NCI-H2029 treated with DMSO at 0.1 percent for 48 hours (cell line): ENCODE measurements at regions not wholly inside any gene's neighbourhood (a gene's known extent, or its start where the extent isn't known, plus 50 kb on each side); places are given as distances from the start of the nearest gene placed in this dataset.
A peak's percentile ranks its signal among the peaks of the same experiment; 100 is the strongest.
"Not testable (repeated sequence)": the region's sequence is repeated elsewhere in the genome, so short reads cannot be mapped to it uniquely, and the experiment has no call there.

Source experiments
- DNase-seq: peaks from one replicate; lab custom pipeline; 2025; lab: John Stamatoyannopoulos, UW

DNA sequence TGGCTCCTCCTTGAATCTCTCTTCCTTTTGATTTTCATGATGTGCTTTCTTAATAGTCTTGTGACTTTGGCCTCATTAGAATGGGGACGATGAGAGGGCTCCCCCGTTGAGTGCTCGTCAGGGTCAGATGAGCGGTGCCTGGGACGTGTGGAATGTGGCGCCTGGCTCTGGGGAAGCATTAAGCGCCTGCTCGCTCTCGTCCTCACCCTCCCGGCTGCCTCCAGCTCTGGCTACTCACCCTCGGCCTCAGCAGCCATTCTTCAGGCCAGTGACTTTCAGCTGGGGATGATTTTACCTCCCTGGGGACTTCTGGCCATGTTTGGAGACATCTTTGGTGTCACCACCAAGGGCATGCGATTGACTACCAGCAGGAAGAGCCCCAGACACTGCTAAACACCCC is 69.7 kb downstream of the RPS6KA4 start:
- no peak for DNase-seq

- DNase-seq, result no peak
Observed at GRCh38 chr11:64429970-64430369, 71.0 kb downstream of the RPS6KA4 start.

DNA sequence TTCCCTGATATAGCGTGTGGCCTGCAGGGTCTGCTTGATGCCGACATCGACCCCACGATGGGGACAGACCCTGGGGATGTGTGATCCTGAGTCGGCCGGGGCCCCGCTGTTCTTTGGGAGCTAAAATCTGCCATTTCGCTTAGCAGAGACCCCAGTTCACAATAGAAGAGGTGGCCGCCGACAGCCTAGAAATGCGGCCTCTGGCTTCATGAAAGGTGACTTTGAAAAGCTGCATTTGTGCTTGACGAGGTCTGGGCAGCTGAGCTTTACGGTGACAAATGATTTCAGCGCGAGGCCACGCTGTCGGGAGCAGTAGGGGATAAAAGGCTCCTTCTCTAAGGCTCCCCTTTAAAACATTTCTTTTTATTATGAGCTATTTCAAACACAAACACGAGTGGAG is 71.7 kb downstream of the RPS6KA4 start:
- no peak for DNase-seq

- DNase-seq, result no peak
Observed at GRCh38 chr11:64436000-64436399, 77.0 kb downstream of the RPS6KA4 start.

DNA sequence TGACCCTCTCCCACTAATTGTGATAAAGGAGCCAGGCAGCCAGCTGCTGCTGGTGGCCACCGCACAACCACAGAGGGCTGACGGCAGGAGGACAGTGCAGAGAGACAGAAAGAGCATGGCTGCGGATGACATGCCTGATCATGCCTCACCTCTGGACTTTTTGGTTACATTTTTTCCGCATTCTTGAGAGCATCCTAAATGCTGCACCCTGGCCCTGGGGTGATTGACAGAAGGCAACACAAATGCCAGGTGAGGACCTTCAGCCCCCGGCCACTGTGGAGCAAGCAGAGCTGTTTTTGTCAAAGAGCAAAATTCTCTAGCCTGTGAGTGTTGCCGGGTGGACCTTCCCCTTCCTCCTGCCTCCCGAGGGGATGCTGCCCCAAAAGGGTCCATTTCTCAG is 78.5 kb downstream of the RPS6KA4 start:
- DNase-seq, result no peak

GRCh38 chr11:64438986-64439771 is 80.2 kb downstream of the RPS6KA4 start:
- DNase-seq, result no peak

DNA sequence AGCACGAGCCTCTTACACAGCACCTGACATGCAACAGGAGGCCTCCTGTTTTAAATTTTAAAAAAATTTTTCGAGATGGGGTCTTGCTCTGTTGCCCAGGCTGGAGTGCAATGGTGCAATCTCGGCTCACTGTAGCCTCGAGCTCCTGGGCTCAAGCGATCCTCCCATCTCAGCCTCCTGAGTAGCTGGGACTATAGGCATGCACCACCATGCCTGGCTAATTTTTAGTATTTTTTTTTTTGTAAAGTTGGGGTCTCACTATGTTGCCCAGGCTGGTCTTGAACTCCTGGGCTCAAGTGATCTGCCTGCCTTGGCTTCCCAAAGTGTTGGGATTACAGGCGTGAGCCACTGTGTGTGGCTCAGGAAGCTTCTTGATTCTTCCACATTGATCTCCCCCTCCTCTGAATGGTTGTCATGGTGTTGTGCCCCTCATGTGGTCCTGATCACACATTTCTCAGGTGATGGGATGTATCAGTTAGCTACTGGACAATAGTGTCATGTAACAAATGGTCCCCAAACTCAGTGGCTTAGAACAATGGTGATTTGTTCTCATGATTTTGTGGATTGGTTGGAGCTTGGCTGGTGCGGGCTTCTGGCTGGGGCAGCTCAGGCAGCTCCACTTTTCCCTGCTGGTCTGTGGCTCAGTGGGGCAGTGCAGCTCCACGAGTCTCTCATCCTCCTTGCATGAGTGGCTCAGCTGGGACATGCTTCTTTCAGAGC is 81.0 kb downstream of the RPS6KA4 start:
- not testable (repeated sequence) for DNase-seq

DNA sequence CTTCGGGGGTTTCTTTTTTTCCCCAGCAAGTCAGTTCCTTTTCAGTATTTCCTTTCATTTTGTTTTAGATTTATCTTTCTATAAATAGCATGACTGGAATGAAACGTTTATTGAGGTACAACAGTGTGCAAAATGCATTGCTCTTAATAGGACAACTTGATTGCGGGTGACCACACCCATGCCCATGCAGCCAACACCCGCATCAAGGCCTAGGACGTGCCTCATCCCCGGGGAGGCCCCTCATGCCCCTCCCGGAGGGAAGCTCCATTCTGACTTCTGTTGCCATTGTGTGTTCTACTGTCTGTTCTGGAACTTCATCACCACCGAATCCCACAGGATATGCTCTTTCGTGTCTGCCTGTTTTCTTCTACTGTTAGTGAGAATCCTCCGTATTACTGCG is 82.2 kb downstream of the RPS6KA4 start:
- DNase-seq, result no peak

DNA sequence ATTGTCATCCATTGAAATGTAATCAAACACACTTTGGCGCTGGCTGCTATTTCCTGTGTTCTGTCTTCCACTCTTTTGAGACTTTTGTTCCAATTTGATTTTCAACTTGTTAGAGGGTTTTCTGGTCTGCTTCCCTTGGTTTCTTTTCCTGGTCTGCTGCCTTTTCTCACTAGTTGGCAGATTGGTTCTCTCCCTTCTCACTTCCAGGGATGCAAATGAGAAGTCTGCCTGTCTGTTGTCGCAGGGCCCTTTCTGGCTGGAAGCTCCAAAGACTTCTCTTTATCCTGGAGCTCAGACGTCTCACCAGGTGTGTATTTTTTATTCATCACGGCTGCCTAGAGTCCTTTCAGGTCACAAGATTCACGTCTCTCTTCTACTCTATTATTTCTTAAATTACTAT is 84.0 kb downstream of the RPS6KA4 start:
- no peak for DNase-seq

DNA sequence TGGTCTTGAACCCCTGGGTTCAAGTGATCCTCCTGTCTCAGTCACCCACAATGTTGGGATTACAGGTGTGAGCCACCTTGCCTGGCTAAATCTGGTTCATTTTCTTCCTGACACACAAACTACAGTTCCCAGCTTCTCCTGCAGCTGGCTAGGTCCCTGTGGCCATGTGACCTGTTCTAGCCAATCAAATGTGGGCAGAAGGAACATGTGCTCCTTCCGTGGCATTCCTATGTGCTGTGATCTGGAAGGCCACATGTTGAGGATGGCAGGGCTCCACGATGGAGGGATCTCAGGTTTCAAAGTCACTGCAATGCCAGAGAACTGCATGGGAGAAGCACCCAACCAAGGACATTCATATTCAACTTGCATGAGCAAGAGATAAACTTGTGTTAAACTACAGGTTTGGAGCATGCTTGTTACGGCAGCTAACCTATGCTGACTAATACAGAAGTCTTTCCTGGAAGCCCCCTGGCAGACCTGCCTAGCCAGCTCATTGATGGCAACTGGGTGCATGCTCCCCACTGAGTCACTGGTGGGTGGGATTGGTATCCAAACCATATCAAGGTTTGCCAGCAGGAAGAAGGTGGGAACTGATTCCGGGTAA is 86.0 kb downstream of the RPS6KA4 start:
- DNase-seq, result no peak

- no peak for DNase-seq
Observed at GRCh38 chr11:64445651-64446050, 86.7 kb downstream of the RPS6KA4 start.

- no peak for DNase-seq
Observed at GRCh38 chr11:64447831-64448598, 89.1 kb downstream of the RPS6KA4 start.

DNA sequence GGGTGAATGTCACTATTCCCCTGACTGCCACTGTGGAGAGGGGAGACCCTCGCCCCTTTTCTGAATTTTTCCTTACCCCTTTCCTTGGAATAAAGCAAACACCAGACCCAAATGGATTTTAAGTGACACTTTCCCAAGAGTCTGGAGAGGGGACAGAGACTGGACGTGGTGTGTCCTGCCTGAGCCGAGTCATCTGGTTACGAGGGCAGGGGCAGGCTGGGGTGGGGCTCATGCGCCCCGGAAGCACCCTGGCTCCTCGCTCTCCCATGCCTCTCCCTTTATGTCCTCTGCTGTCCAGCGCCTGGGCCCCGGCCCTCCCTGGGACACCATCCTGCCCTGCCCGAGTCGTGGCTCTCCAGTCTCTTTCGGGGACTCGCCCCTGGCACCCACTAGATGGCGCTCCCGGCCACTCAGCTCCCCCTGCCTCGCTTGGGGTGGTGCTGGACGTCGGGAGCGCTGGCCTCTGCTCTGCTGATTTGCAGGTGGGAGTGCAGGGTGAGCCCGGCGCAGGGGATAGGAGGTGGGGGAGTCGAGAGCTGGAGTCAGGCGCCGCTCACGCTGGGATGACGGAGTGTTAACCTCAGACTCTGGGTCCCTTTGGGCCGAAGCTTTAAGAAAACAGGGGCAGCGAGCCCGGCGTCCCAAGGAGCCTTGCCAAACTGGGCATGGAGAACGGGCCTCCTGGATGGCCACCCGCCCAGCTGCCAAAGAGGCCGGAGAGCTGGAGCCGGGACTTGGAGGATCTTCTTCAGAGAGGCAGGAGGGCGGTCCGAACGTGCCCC is 89.8 kb downstream of the RPS6KA4 start:
- DNase-seq, result peak; percentile 16

GRCh38 chr11:64449381-64450167 is 90.6 kb downstream of the RPS6KA4 start:
- DNase-seq, result peak; percentile 46

GRCh38 chr11:64450168-64450560 is 91.2 kb downstream of the RPS6KA4 start:
- DNase-seq, result no peak

GRCh38 chr11:64451856-64452255 is 92.9 kb downstream of the RPS6KA4 start:
- DNase-seq, result no peak

DNA sequence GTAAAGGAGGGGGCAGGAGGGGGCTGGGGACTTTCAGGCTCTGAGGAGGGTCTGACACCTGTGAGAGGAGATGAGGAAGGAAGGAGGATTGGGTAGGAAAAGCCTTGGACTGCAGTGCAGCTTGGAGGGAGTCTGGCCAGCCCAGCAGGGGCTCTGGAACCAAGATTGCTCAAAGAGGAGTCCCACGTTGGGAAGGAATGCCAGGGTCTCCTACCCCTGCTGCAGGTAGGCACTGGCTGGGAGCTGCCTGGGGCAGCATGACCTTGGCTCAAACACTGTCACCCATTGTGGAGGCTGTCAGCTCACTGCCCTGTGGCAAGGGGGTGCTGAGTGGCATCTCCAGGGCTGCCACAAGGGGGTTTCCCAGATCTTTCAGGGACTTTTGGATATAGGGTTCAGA is 94.5 kb downstream of the RPS6KA4 start:
- DNase-seq, result no peak

GRCh38 chr11:64455456-64456261 is 96.7 kb downstream of the RPS6KA4 start:
- DNase-seq, result no peak

GRCh38 chr11:64456509-64457320 is 97.8 kb downstream of the RPS6KA4 start:
- no peak for DNase-seq
